Gastroesophageal sphincter (tissue), 3 donors: ENCODE measurements at regions not wholly inside any gene's neighbourhood (a gene's known extent, or its start where the extent isn't known, plus 50 kb on each side); places are given as distances from the start of the nearest gene placed in this dataset.

Experiments
- CTCF ChIP-seq, 4 experiments: fragments of 200-600 bp in 2 of 4; fragments of 450-650 bp in 2 of 4; sonication (generic) in 1 of 4; IDR thresholded peaks; one replicate each; pipeline ENCODE4 v1.5.1; 2017 to 2019; ENCODE audit warnings: antibody characterized with exemption in 4 of 4, mild to moderate bottlenecking in 2 of 4, moderate library complexity in 2 of 4
- EP300 ChIP-seq: sonication (generic); formaldehyde crosslinking; IDR thresholded peaks from one replicate; pipeline ENCODE4 v1.6.1; 2017; ENCODE audit warnings: antibody characterized with exemption, mild to moderate bottlenecking
- POLR2A ChIP-seq, 2 donors: fragments of 450-650 bp; IDR thresholded peaks; one replicate each; pipeline ENCODE4 v1.6.1; 2017; ENCODE audit warnings: antibody characterized with exemption in 2 of 2, mild to moderate bottlenecking in 2 of 2, moderate library complexity in 1 of 2
- POLR2AphosphoS5 ChIP-seq: sonication (generic); formaldehyde crosslinking; IDR thresholded peaks from one replicate; pipeline ENCODE4 v1.6.1; 2017; ENCODE audit warnings: antibody characterized with exemption

- TF ChIP-seq POLR2A (IDR thresholded peaks at IDR 0.05) (no peak), CTCF (IDR thresholded peaks at IDR 0.05) (no peak), EP300 (no peak), POLR2AphosphoS5 (no peak)
Observed at GRCh38 chr3:124082343-124082742, 90.4 kb upstream of the ROPN1 start.
